Stimulated activated effector memory CD8-positive, alpha-beta T cell treated with anti-CD3 and anti-CD28 coated beads, Interleukin-12 subunit alpha, Interleukin-12 subunit beta, amount 100 ng/mL, for 72 hours (primary cell): ENCODE measurements at regions not wholly inside any gene's neighbourhood (a gene's known extent, or its start where the extent isn't known, plus 50 kb on each side); places are given as distances from the start of the nearest gene placed in this dataset.

Experiments
- ATAC-seq: fragments of 150-1000 bp; cut with Tn5 transposase; 2 replicates; pipeline ENCODE4 v1.10.0; 2021
- DNase-seq, 2 donors: peaks; one replicate each; pipeline ENCODE4 v3.0.0; 2021 to 2022; ENCODE audit warnings: low spot score in 2 of 2
- H3K27ac Mint-ChIP-seq: one replicate; pipeline ENCODE4 v1.8.0; 2022; ENCODE audit warnings: mild to moderate bottlenecking, mixed read lengths
- H3K36me3 Mint-ChIP-seq: one replicate; pipeline ENCODE4 v1.8.0; 2022; ENCODE audit warnings: mild to moderate bottlenecking, mixed read lengths
- H3K4me1 Mint-ChIP-seq: one replicate; pipeline ENCODE4 v1.8.0; 2022; ENCODE audit warnings: mixed read lengths
- H3K4me3 Mint-ChIP-seq: one replicate; pipeline ENCODE4 v1.8.0; 2022; ENCODE audit warnings: mild to moderate bottlenecking, mixed read lengths
- H3K9me3 Mint-ChIP-seq: one replicate; pipeline ENCODE4 v1.8.0; 2022; ENCODE audit warnings: mixed read lengths

DNA sequence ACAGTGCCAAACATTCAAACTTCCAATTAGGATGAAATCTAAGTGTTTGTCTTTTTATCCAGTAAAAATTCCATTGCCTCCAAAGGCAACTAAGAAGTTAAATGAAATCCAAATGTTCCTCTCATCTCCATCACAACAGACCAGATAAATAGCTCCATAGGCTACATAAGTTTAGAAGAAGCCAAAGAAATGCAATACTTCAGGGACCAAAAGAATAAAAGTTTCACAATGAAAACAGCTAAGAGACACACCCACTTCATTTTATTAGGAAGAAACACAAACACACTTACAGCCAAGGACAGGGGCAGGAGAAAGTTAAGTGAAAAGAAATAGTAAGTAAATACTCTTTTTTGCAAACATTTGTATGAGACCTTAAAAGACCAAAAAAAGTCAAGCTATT lies 88.5 kb upstream of the CCDC150 start:
- ATAC-seq (no peak), DNase-seq (no peak)
- H3K36me3 Mint-ChIP-seq, result no peaks in the 10 kb centered on the region
- no peak overlapping the region for H3K4me3 Mint-ChIP-seq
- H3K4me1 Mint-ChIP-seq, result no peaks in the 10 kb centered on the region
- no peaks in the 10 kb centered on the region for H3K9me3 Mint-ChIP-seq
- no peak overlapping the region for H3K27ac Mint-ChIP-seq

DNA sequence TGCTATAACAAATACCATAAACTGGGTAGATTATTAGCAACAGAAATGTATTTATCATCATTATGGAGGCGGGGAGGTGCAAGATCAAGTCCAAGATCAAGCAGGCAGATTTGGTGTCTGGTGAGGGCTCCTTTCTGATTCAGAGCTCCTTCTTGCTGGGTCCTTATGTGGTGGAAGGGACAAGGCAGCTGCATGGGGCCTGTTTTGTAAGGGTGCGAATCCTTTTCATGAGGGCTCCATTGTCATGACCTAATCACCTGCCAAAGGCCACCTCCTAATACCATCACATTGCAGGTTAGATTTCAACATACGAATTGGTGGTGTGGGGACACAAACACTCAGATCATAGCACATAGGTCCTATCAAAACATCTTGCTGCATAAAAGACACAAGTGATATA lies 84.4 kb upstream of the CCDC150 start:
- DNase-seq (no peak), ATAC-seq (no peak)
- H3K27ac Mint-ChIP-seq, result no peak overlapping the region
- H3K36me3 Mint-ChIP-seq, result no peaks in the 10 kb centered on the region
- no peaks in the 10 kb centered on the region for H3K4me1 Mint-ChIP-seq
- H3K4me3 Mint-ChIP-seq, result no peak overlapping the region
- no peaks in the 10 kb centered on the region for H3K9me3 Mint-ChIP-seq

DNA sequence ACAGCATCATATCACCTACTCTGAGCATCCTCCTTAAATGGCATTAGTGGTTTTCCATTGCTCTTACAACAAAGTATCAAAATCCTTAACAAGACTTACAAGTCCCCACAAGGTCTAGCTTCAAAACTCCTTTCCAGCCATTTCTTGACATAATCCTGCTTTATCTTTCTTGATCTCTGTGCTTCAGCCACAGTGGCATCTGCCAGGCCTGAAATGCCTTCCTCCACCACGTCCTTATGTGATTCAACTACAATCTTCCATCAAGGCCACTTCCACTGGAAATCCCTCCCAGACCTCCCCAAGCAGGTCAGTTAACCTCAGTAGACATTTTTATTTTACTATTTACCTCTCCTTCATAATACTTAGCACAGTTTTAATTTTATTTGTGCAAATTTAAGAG lies 83.8 kb upstream of the CCDC150 start:
- Mint-ChIP-seq H3K9me3 (no peaks in the 10 kb centered on the region), H3K4me1 (no peaks in the 10 kb centered on the region), H3K27ac (no peak overlapping the region), H3K36me3 (no peaks in the 10 kb centered on the region), H3K4me3 (no peak overlapping the region)
- ATAC-seq, result no peak
- no peak for DNase-seq

DNA sequence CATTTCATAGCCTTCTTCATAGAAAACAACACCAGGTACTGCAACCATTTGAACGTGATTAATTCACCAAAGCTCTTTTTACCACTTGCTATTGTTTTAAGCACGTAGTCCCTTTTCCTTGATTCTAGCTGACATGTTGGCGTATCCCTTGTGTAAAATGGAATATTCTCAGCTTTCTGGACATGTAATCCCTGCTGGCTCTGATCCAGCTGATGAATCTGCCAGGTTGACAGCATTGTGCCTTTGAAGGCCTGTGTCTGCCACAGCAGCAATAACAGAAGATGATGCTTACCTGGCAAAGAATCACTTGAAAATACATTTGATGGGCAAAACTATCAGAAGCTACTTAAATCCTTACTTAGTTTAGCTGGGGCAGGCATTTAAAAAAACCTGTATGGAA lies 81.0 kb upstream of the CCDC150 start:
- DNase-seq, result no peak
- Mint-ChIP-seq H3K27ac (no peak overlapping the region), H3K9me3 (peaks cover 3% of the 10 kb centered on the region)

DNA sequence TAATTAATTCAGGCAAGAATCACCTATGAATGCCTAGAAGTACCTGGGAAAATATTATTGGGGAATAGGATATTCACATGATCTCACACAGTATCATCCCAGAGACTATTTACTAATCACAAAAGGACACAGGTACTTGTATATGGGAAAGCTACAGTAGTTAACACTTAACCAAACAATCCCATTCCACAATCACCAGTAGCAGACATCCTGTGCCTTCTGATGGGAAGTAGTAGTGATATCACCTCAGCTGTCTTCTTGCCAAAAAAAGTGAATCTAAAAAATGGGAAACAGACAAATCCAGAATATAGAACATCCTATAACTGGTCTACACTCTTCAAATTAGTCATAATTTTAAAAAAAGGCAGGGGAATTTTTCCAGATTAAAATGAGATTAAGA lies 75.6 kb upstream of the CCDC150 start:
- DNase-seq (no peak), ATAC-seq (no peak)
- Mint-ChIP-seq H3K27ac (no peak overlapping the region), H3K4me3 (no peak overlapping the region), H3K9me3 (peaks cover 3% of the 10 kb centered on the region), H3K4me1 (no peaks in the 10 kb centered on the region), H3K36me3 (no peaks in the 10 kb centered on the region)

More for the DNA sequence above, 81.0 kb upstream of the CCDC150 start:
- Mint-ChIP-seq H3K4me3 (no peak overlapping the region), H3K36me3 (no peaks in the 10 kb centered on the region), H3K4me1 (no peaks in the 10 kb centered on the region)
- no peak for ATAC-seq

DNA sequence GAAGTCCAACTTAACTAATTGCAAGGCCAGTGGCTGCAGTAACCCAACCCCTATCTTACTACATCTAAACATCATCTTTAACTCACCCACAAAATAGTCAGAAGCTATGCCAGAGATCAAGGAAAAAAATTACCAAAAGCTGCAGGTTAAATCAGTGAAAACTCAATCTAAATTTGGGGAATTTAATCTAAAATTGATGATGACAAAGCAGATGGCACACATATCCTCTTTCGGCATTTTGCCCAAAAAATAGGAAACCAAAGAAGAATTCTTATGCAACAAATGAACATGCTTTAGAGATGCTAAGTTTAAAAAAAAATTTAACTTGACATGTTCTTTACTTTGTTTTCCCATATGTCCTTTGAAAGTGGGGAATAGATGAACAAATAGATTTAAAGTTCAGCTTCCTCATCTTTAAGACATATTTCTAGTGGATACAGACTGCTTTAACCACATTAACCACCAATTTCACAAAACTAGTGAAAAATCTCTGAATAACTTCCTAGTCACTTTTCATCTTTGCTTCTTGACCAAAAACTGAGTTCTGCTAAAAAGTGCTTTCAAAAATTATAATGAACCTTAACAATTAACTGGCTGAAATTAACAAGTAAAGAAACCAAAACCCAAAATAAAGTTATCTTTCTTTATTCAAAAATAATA lies 74.3 kb upstream of the CCDC150 start:
- Mint-ChIP-seq H3K9me3 (peaks cover 3% of the 10 kb centered on the region), H3K27ac (no peak overlapping the region), H3K4me3 (no peak overlapping the region), H3K36me3 (no peaks in the 10 kb centered on the region), H3K4me1 (no peaks in the 10 kb centered on the region)
- DNase-seq, result no peak
- no peak for ATAC-seq

DNA sequence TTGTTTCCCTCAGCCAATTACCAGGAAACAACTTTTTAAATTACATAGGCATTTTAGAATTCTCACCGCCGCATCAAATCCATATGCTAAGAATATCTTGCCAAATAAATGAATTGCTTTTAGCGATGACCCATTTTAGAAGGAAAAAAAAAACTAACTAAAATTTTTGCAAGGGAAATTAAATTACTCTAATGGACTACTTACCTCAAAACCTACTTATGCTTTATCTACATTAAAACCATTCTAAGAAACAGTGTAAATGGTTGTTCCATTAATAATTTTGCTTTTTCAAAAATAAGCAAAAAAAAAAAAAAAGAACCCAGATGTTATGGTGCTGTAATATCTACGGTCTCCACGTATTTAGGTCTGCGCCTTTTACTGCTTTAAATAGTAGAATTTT lies 73.5 kb upstream of the CCDC150 start:
- no peaks in the 10 kb centered on the region for H3K36me3 Mint-ChIP-seq
- DNase-seq (no peak), ATAC-seq (no peak)
- H3K9me3 Mint-ChIP-seq, result peaks cover 3% of the 10 kb centered on the region
- no peaks in the 10 kb centered on the region for H3K4me1 Mint-ChIP-seq
- no peak overlapping the region for H3K27ac Mint-ChIP-seq
- no peak overlapping the region for H3K4me3 Mint-ChIP-seq

DNA sequence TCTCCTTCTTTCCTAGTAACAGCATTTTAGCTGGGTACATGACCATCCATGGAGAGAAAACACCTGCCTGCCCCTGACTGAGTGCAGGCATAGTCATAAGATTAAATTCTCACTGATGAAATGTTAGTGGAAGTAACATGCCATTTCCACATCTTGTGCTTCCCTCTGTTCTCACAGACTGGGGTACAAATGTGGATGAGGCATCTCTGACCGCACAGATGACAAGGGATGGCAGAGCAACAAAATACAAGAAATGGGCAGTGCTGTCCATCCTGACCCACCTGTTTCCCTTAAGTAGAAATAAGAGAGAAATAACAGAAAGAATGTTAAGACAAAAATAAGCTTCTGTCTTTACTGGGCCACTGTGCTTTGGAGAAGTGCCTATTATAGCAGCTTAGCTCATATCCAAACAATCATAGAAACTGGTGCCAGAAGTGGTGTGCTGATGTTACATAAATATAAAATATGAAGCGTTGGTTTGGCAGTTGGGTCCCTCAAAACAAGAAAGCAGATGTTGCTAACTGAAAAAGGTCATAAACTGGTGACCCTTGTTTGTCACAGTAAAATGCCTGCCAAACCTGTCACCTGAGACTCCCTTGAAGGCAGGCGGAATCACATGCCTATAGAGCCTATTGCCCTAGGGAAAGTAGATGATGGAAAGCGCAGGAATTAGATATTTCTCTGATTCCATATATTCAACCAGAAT lies 72.4 kb upstream of the CCDC150 start:
- H3K9me3 Mint-ChIP-seq, result no peaks in the 10 kb centered on the region
- ATAC-seq (no peak), DNase-seq (no peak)
- H3K36me3 Mint-ChIP-seq, result no peaks in the 10 kb centered on the region
- H3K27ac Mint-ChIP-seq, result no peak overlapping the region
- no peaks in the 10 kb centered on the region for H3K4me1 Mint-ChIP-seq
- H3K4me3 Mint-ChIP-seq, result no peak overlapping the region

DNA sequence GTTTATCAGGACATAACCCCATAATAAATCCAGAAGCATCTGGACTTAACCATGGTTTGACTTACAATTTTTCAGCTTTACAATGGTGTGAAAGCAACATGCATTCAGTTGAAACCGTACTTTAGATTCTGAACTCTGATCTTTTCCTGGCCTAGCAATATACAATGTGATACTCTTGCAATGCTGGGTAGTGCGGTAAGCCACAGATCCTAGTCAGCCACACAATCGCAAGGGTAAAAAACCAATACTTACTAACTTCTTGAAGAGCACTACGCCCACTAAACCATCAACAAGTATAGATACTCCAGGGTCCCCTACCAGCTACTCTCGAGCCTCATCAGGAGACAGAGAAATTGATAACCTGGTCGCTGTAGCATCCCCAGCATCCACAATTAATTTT lies 71.0 kb upstream of the CCDC150 start:
- no peaks in the 10 kb centered on the region for H3K36me3 Mint-ChIP-seq
- no peaks in the 10 kb centered on the region for H3K4me1 Mint-ChIP-seq
- H3K9me3 Mint-ChIP-seq, result no peaks in the 10 kb centered on the region
- H3K27ac Mint-ChIP-seq, result no peak overlapping the region
- DNase-seq (no peak), ATAC-seq (peak; percentile 26)
- H3K4me3 Mint-ChIP-seq, result no peak overlapping the region

DNA sequence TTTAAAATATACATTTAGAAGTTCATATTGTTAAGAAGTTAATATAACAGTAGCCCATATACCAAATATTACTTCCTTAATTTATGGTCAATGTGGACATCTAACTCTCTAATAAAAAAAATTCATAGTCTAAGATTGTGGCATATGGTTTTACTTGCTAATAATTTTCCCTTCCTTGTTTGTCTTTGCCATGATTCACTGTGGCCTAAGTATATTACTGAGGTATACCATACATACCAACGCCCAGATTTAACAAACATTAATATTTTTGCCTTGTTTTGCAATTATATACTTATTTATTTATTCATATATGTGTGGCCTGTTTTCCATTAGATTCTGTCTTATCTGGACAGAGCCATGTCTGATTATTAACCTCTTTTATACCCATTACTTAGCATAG lies 54.6 kb upstream of the CCDC150 start:
- DNase-seq, result no peak
- no peak overlapping the region for H3K4me3 Mint-ChIP-seq
- H3K36me3 Mint-ChIP-seq, result no peaks in the 10 kb centered on the region
- no peak overlapping the region for H3K27ac Mint-ChIP-seq
- H3K9me3 Mint-ChIP-seq, result peaks cover 4% of the 10 kb centered on the region
- H3K4me1 Mint-ChIP-seq, result no peaks in the 10 kb centered on the region
- no peak for ATAC-seq

DNA sequence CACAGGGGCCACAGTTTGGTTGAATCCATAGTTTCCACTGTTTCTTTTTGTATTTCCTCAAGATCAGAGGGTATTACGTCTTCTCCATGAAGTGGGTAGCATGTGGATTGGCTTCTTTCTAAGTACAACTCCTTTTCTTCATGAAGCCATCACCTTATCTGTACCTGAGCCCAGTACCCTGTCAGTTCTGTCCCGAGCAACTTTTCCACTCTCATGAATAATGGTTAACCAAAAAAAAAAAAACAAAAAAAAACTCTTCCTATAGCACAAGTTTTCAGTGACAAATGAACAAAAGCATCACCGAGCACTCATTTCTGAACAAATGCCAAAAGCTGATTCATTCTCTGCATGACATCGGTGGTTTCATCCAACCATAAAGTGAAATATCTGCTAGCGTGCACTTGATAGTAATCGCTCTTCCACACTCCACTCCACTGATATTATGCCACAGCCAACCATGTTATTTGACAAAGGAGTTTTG lies 53.0 kb upstream of the CCDC150 start:
- Mint-ChIP-seq H3K36me3 (no peaks in the 10 kb centered on the region), H3K4me3 (no peak overlapping the region), H3K27ac (no peak overlapping the region), H3K9me3 (peaks cover 4% of the 10 kb centered on the region), H3K4me1 (no peaks in the 10 kb centered on the region)
- ATAC-seq (peak; percentile 63), DNase-seq (no peak)

DNA sequence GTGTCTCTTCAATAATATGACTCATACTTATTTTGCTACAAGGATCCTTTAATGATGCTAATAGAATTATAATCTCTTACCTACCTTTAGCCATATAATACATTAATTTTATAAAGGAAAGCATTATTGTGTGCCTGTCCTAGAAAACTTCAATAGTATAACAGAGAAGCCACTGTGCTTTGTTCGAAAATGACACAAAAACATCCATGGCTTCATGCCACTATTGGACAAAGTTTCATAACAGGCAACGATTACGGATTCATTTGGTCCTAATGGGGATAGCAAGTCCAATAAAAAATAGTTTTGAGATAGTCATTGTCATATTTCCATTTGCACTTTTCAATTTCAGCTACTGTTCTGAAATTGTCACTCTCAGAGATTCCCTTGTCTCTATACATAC lies 52.5 kb upstream of the CCDC150 start:
- Mint-ChIP-seq H3K27ac (no peak overlapping the region), H3K4me1 (no peaks in the 10 kb centered on the region), H3K4me3 (no peak overlapping the region), H3K36me3 (no peaks in the 10 kb centered on the region), H3K9me3 (peaks cover 4% of the 10 kb centered on the region)
- no peak for ATAC-seq
- DNase-seq, result no peak

DNA sequence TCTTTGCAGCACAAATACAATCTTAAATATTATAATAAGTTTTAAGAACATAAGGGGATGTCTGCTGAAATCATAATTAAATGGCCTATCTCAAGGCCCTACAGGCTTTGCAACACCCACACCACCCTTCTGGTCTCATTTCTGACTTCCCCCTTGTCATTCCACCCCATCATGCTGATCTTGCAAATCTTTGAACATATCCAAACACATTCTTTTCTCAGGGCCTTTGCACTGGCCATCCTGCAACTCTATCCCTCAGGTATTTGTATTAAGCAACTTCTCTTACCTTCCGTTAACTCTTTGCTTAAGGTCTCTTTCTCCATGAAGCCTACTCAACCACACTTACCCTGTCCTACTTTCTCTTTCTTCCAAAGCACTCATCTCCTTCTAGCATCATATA lies 51.8 kb upstream of the CCDC150 start:
- Mint-ChIP-seq H3K4me1 (no peaks in the 10 kb centered on the region), H3K4me3 (no peak overlapping the region), H3K9me3 (peaks cover 4% of the 10 kb centered on the region), H3K27ac (no peak overlapping the region), H3K36me3 (no peaks in the 10 kb centered on the region)
- no peak for DNase-seq
- ATAC-seq, result no peak

DNA sequence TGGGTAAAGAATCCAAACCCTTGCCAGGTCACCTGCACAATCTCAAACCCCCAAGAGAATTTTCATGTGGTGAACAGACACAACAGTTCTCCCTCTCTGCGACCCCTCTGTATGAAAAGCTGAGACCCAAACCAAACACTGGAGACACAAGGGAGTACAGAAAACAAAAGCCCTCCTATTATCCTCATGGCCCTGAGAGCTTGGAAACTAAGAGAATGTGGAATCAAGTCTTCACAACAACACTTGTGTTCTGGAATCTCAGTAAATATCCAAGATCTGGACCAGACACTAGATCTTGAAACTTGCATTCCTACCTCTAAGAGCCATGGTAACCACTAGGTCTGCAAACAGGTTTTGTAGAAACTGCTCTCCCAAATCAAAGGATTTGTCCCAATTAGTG lies 50.1 kb upstream of the CCDC150 start:
- H3K27ac Mint-ChIP-seq, result no peak overlapping the region
- ATAC-seq, result no peak

More for the DNA sequence above, 50.1 kb upstream of the CCDC150 start:
- DNase-seq, result no peak
- Mint-ChIP-seq H3K36me3 (no peaks in the 10 kb centered on the region), H3K9me3 (peaks cover 4% of the 10 kb centered on the region), H3K4me3 (no peak overlapping the region), H3K4me1 (no peaks in the 10 kb centered on the region)
